HG03469 (cell line): ENCODE measurements at regions not wholly inside any gene's neighbourhood (a gene's known extent, or its start where the extent isn't known, plus 50 kb on each side); places are given as distances from the start of the nearest gene placed in this dataset.
A peak's percentile ranks its signal among the peaks of the same experiment; 100 is the strongest.

Experiments used
- ATAC-seq: cut with Tn5 transposase; IDR thresholded peaks from one replicate; pipeline ENCODE4 v1.9.1; 2021; ENCODE audit warnings: mild to moderate bottlenecking, moderate library complexity, moderate number of reproducible peaks; ENCODE audit not compliant: unreplicated experiment

DNA sequence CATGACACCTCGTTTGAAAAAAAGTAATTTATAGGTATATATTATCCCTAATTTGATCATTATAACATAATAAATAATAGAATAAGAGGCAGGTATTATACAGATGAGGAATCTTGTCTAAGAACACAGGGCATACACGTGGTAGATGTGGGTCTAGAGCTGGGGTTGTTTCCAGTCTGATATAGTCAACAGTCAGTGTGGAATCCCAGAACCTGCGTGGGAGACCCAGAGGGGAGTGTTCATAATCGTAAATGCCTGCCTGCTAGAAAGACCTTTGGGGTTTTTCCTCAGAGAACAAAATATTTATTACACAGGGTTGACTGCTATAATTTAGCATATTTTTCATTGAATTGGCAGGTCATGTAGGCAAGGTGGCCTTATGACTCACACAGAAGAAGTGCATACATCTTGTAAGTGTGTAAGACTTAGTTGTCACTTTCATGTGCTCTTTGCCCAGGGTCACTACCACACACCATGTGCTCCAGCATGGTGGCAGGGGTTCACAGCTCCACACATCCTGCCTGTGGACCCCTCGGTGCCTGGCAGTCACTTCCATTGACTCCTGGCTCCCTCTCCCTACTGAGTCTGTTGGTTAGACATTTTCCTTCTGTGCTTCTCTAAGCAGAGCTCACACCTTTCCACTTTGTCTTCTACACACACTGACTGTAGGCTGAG is 94.9 kb upstream of the IKZF1 start:
- ATAC-seq, result no peak

DNA sequence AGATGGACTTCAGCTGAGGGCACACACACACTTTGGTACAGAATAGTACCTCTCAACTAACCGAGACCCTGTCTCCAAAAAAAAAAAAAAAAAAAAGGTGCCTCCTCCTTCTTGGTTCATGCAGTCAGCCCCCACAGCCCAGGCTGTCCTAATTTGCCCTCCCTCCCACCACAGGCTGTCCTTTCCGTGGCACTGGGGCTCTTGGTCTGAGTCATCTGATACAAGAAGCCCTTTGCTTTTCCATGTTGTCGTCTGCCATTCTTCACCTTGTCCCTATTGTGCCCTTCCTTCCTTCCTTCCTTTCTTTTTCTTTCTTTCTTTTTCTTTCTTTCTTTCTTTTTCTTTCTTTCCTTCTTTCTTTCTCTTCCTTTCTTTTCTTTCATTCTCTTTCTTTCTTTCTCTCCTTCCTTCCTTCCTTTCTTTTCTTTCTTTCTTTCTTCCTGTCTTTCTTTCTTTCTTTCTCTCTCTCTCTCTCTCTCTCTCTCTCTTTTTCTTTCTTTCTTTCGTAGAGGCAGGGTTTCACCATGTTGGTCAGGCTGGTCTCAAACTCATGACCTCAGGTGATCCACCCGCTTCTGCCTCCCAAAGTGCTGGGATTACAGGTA is 96.0 kb upstream of the IKZF1 start:
- ATAC-seq, result no peak

DNA sequence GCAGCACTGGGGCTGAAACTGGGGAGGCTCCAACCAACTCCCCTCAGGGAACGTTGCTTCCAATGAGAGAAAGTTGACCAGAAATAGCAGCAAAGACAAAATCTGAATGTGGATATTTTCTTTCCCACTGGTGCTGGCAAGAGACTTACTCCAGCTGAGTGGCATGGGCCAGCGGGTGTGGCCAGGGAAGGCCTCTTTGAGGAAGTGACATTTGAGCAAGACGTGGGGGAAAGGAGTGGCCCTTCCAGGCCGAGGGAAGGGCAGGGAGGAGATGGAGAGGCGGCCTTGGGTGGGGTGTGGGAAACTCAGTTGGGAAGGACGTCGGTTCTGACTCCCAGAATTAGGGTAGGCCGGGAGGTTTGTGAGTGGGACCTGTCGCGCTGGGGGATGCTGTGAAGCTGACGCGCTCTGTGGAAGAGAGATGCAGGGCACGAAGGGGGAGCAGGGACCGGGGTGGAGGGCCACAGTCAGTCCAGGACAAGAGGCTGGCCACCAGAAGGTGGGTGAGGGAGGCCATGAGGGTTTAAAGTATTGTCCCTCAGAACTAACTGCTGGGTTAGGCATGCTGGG is 96.7 kb upstream of the IKZF1 start:
- ATAC-seq, result no peak

DNA sequence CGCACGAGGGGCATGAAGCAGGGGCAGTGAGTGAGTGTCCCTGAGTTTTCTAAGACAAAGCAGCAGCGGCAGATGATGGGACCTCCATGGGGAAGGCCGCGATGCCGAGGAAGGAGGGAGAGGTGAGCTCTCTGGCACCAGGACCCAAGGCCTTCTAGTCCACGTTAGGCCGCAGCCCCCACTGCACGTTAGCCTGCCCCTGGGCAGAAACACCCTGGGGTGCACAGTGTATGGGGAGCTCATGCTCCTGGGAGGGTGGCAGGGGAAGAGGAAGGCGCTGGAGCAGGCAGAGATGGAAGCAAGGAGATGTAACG is 97.3 kb upstream of the IKZF1 start:
- no peak for ATAC-seq

DNA sequence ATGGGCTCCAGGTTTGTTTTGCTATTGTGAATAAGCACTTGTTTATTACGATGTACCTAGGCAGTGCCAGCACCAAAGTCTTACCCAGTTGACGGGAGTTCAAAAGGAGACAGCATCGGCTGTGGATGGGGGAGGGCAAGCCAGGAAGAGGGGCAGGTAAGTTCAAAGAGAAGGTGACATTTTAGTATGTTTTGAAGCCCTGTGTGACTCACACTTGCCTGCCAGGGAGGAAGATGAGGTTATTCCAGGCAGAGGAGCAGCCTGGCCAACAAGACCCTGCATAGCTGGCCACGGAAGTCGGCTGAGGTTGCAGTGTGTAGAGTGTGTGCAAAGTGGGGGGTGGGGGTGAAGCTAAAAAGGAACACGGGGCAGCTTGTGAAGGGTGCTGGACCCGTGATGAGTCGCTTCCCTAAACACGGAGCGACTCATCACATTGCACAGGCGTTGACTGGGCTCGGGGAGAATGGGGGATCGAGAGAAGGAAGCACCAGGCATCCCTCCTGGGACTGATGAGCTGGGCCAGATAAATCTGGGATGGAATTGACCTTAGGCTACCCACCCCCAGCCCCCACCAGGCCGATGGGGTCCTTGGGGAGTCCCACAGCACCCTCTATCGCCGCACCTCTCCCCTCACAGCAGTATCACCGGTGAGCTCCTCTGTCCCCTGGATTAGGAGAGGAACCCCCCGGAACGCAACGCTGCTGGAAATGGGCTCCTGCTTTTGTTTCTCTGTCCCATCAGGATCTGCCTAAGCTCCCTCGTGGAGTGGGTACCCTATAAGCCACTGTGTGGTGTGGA is 97.9 kb upstream of the IKZF1 start:
- no peak for ATAC-seq

DNA sequence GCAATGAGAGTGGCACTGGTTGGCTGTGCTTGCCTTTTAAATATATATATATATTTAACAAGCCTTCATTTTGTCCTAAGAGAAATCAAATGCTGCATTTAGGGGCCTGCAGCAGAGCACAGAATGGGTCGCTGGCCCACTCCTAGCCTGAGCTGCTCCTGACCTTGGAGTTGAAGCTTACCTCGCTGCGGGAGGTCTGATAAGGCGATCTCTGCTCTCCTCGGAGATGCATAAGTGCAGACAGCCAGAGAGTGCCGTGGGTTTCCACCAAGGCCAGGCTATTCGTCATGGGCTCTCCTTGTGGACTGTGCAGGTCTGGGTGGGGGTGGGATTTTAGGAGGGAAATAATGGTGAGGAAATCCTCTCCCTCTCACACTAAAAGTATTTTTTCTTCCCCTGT is 99.5 kb upstream of the IKZF1 start:
- ATAC-seq, result no peak

DNA sequence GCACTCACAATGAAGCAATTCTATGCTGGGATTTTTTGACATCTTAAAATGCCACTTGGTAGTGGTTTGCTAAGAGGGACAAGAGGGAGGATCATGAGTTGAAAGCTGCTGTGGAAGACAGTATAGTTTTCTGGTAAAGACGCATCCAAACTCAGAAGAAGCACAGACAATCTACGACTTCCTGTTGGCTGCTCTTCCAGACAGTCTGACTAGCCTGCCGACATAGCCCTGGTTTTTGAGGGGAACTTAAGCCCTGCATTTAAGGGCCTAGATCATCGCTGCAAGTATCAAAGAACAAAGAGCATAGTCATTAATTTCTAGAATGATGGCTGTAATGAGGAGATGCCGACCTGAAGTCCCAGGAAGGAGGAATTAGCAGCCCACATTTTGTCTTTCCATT is 99.9 kb upstream of the IKZF1 start:
- ATAC-seq, result no peak

DNA sequence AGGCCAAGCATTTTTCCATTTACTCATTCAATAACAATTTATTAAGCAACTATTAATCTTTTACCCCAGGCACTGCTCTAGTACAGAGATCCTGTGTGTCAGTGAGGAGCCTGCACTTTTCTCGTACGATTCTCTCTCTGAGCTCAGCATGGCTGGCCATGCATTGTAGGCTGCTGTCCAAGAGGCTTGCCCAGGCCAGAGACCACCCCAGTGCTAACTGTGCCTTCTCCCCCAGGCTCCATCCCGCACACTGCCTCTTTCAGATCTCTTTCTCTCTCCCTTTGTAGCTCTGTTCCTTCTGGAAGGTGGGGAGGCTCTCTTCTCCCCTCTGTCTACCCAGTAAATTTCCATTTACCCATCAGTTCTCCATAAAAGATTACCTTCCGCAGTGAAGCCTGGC is 101.0 kb upstream of the IKZF1 start:
- ATAC-seq, result no peak

DNA sequence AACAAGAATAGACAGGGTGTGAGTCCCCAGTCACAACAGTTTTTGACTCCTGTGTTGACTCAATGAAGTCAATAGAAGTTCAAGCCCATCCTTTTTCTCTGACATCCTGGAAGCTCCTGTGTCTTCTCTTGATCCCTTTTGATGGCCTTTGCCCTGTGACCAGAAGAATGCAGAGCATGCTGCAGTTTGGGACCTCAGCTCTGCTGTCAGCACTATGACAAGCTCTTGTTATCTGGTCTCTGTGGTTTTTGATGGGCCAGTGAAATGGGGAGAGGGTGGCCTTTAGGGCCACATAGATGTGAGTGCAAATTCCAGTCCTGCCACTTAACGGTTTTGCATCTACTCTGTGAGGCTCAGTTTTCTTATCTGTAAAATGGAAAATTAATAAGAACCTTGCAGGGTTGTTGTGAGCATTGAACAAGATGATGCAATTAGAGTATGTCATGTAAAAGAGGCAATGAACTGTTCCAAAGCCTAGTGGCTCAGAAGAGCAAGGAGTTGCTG is 102.4 kb upstream of the IKZF1 start:
- ATAC-seq, result no peak

DNA sequence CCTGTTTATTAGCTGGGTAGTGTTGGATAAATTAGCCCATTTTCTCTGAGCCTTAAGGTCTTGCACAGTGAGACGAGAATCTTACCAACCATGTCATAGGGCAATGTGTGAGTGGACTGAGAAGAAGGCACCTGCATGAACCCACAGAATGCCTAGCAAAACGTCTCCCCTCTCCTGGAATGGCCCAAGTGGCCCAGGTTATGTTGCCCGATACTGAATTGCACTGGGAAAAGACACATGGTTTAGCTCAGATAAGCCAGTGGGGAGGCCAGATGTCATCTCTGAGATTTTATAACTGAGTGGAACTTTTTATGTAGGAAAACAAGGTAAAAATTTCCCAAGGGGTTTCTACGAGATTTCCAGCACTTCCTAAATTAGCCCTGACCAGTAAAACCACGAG is 104.7 kb upstream of the IKZF1 start:
- ATAC-seq, result no peak

DNA sequence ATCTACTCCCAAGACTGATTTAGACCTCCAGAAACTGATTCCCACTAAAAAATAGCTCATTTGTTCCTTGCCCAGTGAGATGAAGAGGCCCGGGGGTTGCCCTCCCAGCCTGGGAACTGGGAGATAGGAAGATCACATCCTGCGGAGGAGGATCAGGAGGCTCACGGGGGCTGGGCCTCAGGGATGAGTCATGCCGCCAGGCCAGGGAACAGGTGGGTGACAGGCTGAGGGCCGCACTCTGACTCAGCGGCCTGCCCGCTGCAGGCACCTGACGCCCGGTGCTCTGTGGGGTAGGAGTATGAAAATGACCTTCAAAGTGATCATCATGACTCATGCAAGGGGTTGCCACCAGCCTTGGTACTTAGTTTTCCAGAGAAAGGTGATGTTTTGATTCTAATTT is 104.5 kb upstream of the ZPBP start:
- peak; percentile 68 for ATAC-seq

DNA sequence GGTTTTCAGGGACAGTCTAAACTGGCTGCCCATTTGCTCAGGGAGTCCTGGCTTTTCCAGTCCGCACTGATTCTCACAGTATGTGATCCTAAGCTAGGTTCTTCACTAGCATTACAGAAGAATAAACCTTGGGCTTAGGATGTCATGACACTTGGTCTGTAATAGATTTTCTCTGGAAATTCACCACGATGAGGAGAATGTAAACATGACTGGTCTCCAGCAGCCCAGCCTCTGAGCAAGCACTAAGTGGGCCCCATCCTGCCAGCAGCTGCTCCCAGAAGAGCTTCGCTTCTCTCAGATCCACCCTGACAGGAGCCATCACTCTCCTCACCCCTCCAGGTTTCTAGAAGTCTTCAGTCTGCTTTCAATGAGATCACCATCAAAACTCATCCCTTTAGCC is 103.7 kb upstream of the ZPBP start:
- no peak for ATAC-seq

DNA sequence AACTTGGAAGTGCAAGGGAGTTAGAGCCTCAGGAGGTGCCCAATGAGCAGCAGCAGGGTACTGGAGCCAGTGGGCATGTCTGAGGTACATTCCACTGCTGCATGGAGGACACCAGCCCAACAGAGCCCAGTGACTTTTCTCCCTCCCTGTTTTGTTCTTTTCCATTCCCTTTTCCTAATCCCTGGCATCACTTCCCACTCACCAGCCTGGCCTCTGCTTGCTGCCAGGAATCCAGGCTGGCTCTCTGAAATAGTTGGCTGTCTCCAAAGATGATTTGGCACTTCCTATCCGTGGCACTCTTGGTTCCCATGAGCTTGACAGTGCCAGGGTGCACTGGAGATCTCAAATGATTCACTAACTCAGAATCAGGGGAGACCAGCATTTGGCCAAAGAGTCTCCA is 97.7 kb upstream of the ZPBP start:
- no peak for ATAC-seq

DNA sequence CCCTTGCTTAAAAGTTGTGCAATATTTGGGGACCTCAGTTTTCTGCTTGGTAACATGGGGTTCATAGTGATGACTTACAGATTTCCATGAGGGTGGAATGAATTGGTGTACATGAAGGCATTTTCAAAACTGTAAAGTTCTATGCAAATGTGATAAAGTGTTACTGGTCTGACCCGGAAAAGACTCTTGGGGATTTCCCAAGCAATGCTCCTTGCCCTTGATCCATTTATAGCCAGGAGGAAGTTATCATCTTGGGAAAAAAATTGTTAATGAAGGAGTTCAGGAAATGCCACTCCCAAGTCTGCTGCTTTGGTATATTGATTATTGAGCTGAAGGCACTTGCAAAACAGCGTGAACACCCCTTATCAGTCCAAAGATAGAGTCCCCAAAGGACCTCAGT is 96.3 kb upstream of the ZPBP start:
- ATAC-seq, result no peak

DNA sequence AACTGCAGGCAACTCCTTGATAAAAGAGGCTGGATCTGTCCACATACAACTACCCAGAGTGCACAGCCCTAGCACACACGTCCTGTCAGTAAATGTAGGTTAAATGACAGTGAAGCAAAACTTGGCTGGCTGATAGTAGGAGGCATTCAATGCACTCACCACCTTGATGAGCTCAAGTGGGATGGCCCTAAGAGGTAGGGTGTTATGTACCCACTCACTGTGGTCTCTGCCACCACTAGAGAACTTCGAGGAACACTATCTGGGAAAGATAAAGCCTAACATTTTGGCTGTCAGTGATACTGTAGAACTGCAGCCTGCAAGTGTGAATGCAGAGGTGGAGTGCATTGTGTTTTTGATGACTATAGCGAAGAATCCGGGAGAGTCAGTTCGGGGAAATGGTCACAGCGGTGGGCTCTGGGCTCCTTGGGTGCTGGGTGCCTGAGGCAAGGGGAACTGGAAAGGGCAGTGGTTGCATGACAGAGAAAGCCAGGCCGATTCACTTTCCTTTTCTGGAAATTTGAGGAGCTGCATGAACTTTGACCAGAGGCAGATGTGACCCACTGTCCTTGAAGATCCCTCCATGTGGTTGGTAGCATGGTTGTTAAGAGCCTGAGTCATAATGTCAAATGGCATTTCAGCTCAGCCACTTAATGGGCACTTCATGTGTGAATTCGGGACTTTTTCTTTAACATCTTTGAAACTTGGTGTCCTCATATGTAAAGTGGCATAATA is 93.1 kb upstream of the ZPBP start:
- ATAC-seq, result no peak

DNA sequence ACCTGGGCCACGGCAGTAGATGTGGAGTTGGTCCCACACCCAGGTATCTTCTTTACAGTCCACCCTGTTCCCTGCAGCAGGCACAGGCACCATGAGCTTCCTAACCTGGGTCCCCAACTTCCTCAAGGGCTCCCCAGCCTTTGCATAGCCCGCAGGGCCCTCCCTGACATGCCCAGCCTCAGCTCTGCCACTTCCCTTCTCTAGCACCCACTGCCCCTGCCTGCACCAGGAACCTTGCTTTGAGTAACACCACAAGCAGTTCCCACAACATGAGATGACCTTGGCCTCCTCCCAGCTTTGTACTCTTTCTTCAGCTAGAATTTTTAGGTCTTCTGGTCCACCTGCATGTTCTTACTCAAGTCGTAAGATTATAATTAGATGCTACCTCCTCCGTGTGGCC is 92.2 kb upstream of the ZPBP start:
- no peak for ATAC-seq

DNA sequence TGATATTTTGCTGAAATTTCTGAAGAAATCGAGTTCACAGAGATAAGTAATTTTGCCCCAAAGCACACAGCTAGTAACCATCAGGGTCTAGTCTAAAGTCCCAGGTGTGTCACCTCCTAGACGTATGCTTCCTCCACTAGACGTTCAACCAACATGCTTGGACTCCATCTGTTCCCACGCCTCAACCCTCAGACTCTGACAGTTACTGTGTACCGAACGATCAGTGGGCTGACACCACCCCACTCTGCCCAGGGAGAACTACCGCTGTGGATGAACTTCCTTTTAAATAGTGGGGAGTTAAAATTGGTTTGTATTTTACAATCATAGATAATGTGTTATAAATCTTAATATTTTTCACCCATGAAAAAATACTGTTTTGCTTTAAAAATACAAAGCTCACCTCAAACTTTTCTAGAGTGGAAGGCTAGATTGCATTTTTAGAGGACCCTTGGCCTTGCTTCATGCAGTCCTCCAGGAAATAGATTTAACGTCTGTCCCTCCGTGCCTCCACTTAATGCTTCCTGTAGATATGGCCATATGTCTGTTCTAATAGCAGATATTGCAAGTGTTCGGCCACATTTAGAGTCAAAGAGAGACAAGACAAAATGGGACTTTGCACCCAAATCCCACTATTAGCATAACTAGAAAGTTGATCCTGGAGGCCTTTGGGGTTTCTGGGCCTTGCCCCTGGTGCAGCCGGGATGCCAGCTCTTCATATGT is 91.4 kb upstream of the ZPBP start:
- no peak for ATAC-seq

DNA sequence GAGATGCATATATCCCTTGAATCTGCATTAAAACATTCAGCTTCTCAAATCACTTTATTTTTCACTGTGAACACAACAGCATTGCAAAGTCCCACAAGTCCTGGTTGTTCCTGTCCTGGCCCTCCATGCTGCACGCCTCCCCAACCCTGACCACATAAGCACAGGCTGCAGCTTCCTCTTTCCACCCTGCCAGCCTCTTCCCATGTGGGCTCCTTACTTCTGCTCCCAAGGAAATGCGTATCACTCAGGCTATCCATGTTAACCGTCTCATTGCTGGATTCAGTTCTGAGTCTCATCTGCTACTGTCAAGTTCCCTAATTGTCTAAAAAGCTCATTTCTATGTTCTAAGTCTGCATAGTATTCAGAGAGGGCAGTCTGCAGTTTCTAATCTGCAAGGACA is 89.7 kb upstream of the ZPBP start:
- ATAC-seq, result no peak

DNA sequence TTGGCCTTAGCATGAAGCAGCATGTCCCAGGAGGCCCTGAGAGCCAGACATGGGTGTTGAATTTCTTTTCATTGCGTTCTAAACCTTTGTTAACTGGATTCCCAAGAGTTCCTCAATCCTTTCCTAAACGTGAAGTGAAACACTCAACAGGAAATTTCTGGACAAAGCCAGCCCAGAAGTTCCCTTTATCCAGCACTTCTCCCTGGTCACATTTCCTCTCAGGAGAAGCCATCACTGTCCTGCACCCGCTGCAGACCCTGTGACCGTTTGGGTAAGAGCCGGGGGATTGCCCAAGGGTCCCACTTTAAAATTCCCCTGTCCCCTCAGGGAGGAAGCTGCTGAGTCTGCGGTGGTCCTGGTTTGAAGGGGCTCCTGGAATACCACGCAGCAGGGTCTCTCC is 88.0 kb upstream of the ZPBP start:
- ATAC-seq, result no peak

DNA sequence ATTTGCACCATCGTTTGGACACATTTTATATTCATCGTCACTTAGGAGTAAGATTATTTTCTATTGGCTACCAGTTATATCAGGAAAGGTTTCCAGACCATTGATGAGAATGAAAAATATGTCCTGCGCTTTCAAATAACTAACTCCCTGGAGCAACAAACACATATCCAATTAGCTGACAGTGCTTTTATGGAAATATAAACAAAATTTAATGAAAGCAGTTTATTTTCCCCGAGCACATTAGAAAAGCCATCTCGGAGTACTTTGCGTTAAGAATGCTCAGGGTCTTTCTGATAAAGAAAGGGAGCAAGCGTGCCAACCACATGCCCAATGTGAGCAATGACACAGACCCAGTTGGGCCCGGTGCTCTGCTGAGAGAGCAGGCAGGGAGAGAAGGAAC is 85.1 kb upstream of the ZPBP start:
- ATAC-seq, result no peak

DNA sequence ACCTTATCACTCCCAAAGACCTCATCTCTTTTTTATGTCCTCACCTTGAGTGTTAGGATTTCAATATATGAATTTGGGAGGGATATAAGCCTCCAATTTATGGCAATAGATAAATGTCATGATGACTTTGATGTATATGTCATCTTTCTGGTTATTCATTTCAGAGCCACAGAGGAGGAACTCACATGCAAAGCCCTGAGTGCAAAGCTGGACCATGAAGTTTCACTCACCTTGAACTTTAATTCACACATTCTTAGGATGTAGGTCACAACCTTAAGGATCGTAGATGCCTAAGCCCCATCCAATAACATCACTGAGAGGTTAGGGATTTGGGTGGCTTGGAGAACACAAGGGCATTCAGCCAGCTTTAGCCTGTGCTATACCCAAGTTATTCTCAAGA is 81.9 kb upstream of the ZPBP start:
- ATAC-seq, result no peak
